GM10248 (cell line): ENCODE measurements at regions not wholly inside any gene's neighbourhood (a gene's known extent, or its start where the extent isn't known, plus 50 kb on each side); places are given as distances from the start of the nearest gene placed in this dataset.

Experiments used
- CTCF ChIA-PET: fragments of 300-600 bp; sonication (Branson Sonifier 250); formaldehyde crosslinking; extraction: SDS; loops from one replicate; lab custom pipeline; 2021; ENCODE audit warnings: antibody characterized with exemption; lab: Yijun Ruan, JAX
- POLR2A ChIA-PET: fragments of 350-650 bp; sonication (Branson Sonifier 250); formaldehyde crosslinking; extraction: SDS; loops from one replicate; lab custom pipeline; 2020; ENCODE audit warnings: antibody characterized with exemption; lab: Yijun Ruan, JAX
- DNase-seq: peaks from one replicate; pipeline ENCODE4 v3.0.0; 2012; ENCODE audit errors: extremely low spot score
- CTCF ChIP-seq: IDR thresholded peaks from 2 replicates; pipeline ENCODE4 v1.5.1; 2012; ENCODE audit warnings: mild to moderate bottlenecking, low read depth; ENCODE audit errors: extremely low read depth, missing control alignments, control extremely low read depth

DNA sequence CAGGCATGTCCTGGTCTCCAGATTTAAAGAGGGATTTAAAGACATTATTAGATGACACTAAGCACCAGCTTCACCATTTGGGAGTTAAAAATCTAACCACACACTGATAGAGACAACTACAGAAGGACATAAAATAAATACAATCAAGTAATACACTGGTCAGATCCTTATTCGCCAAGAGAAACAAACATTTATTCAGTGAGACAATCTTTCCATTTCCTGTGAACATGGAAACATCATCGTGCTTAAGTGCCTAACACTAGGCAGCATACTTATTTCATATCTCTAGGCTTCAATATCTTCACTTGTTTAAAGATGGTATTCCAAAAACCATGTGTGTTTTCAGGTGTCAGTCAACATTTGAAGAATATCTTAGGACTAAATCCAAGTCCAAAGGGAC is 103.6 kb downstream of the AREG start:
- no peak for DNase-seq
- no peak for TF ChIP-seq CTCF
- ChIA-PET CTCF (interaction anchor here (1.3 kb wide), 1 partner anchor 8 kb away, joined by 4 read pairs; no protein-coding TSS in a partner anchor), POLR2A (no interaction called here)

DNA sequence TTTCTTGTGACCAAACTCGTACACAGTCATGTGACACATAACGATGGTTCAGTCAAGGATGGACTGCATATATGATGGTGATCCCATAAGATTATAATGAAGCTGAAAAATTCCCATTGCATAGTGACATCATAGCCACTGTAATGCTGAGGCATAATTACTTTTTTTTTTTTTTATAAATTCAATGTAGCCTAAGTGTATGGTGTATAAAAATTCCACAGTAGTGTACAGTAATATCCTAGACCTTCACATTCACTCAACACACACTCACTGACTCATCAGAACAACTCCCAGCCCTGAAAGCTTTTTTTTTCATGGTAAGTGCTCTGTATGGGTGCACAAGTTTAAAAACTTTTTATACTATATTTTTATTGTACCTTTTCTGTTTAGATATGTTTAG is 105.0 kb downstream of the AREG start:
- ChIA-PET POLR2A (no interaction called here), CTCF (no interaction called here)
- no peak for DNase-seq

DNA sequence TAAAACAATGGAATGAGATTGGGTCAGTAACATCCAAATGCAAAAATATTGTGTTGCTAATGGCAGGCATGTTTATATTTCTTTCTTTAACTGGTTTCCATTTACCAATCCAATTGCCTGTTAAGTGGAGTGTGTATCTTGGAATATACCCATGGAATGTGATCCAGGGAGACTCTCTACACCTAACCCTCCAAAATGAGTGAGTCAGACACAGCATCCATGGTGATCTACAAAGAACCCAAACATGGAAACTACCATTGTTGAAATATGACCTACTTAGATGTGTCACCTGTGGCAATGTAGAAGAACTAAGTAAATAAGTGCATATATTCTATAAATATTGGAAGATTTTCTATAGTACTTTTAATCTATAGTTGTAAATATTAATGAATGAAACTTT is 110.3 kb downstream of the AREG start:
- DNase-seq = no peak
- no peak for TF ChIP-seq CTCF
- ChIA-PET CTCF (no interaction called here), POLR2A (no interaction called here)

More for the DNA sequence above, 105.0 kb downstream of the AREG start:
- no peak for TF ChIP-seq CTCF

- DNase-seq = no peak
- TF ChIP-seq CTCF = no peak
- CTCF ChIA-PET = no interaction called here
- POLR2A ChIA-PET = no interaction called here
Measured at GRCh38 chr4:74555843-74556242, 110.9 kb downstream of the AREG start.

DNA sequence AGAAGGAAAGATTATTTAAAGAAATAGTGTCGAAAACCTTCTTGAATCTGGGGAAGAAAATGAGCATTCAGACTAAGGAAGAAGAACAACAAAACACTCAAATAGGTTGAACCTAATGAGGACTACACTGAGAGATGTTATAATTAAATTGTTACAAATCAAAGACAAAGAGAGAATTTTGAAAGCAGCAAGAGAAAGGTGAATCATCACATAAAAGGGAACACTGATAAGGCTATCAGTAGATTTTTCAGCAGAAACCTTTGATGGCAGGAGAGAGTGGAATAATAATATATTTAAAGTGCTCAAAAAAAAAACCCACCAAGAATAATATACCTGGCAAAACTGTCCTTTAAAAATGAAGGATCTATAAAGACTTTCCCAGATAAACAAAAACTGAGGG is 114.9 kb downstream of the AREG start:
- DNase-seq = no peak
- POLR2A ChIA-PET = no interaction called here
- CTCF ChIA-PET = no interaction called here
- no peak for TF ChIP-seq CTCF

DNA sequence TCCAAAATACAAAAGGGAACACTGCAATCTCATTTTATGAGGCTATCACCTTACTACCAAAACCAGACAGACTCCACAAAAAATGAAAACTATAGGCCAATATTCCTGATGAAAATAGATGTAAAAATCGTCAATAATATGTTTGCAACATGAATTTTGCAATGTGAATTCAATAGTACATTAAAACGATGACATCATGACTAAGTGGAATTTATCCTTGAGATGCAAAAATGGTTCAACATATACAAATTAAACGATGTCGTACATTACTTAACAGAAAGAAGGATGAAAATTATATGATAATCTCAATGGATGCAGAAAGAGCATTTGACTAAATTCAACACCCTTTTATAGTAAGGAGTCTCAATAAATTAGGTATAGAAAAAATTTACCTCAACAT is 123.0 kb downstream of the AREG start:
- DNase-seq = no peak
- POLR2A ChIA-PET = no interaction called here
- CTCF ChIA-PET = no interaction called here
- no peak for TF ChIP-seq CTCF

- POLR2A ChIA-PET = no interaction called here
- no peak for TF ChIP-seq CTCF
- DNase-seq = no peak
- CTCF ChIA-PET = interaction anchor here (1.0 kb wide), 1 partner anchor 14 kb away, joined by 4 read pairs; no protein-coding TSS in a partner anchor
Measured at GRCh38 chr4:74570095-74570494, 125.2 kb downstream of the AREG start.
